ENCODE measurements at regions not wholly inside any gene's neighbourhood (a gene's known extent, or its start where the extent isn't known, plus 50 kb on each side); places are given as distances from the start of the nearest gene placed in this dataset.

DNA sequence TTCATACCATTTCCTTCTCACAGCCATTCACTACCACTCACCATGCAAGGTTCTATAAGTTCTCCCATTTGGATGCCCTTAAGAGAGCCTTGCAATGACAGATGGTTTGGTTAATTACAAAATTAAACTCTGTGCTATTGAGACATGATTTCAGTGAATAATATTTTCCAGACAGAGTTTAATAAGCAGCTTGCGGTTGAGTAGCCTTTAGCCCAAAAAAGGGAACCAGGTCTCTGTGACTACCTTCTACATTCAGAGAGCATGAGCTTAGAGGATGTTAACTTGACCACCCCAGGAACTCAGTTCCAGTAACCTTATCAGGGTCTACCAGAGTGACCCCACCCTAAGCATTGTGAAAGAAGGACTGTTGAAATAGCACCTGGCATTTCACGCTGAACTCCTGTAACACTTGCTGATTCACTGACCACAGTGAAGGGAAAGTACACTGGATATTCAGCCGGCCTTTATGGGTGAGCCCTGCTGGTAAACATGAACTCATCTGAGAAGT, 1173.1 kb upstream of the ZEB2 start:
- intact Hi-C loops (cut with micrococcal nuclease; ENCODE audit: unreplicated experiment) (no loop called here), in situ Hi-C loops (cut with HindIII; ENCODE audit: low pct_unique_long_range_greater_than_20kb, low sequenced_read_pairs) (no loop called here)
- POLR2A ChIA-PET: no interaction called here
- Histone ChIP-seq H3K27ac (ENCODE audit: low read length) (no peak overlapping the region), H3K36me3 (ENCODE audit: control insufficient read depth, insufficient read depth, low read length) (no peaks in the 10 kb centered on the region), H3K9me3 (ENCODE audit: control insufficient read depth, insufficient read depth, low read depth, low read length) (no peaks in the 10 kb centered on the region), H3K4me1 (ENCODE audit: control insufficient read depth, insufficient read depth, low read length) (no peaks in the 10 kb centered on the region), H3K27me3 (ENCODE audit: control insufficient read depth, insufficient read depth, low read length) (no peaks in the 10 kb centered on the region), H3K4me3 (ENCODE audit: low read depth in 2 of 2, low read length in 2 of 2) (no peak overlapping the region)
- BruUV-seq (replicated peaks): no TSS peak
- peak; percentile 18 for DNase-seq (ENCODE audit: low read depth, low spot score)
- CTCF ChIA-PET: no interaction called here
- TF ChIP-seq, protein P1, sequence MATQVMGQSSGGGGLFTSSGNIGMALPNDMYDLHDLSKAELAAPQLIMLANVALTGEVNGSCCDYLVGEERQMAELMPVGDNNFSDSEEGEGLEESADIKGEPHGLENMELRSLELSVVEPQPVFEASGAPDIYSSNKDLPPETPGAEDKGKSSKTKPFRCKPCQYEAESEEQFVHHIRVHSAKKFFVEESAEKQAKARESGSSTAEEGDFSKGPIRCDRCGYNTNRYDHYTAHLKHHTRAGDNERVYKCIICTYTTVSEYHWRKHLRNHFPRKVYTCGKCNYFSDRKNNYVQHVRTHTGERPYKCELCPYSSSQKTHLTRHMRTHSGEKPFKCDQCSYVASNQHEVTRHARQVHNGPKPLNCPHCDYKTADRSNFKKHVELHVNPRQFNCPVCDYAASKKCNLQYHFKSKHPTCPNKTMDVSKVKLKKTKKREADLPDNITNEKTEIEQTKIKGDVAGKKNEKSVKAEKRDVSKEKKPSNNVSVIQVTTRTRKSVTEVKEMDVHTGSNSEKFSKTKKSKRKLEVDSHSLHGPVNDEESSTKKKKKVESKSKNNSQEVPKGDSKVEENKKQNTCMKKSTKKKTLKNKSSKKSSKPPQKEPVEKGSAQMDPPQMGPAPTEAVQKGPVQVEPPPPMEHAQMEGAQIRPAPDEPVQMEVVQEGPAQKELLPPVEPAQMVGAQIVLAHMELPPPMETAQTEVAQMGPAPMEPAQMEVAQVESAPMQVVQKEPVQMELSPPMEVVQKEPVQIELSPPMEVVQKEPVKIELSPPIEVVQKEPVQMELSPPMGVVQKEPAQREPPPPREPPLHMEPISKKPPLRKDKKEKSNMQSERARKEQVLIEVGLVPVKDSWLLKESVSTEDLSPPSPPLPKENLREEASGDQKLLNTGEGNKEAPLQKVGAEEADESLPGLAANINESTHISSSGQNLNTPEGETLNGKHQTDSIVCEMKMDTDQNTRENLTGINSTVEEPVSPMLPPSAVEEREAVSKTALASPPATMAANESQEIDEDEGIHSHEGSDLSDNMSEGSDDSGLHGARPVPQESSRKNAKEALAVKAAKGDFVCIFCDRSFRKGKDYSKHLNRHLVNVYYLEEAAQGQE (IDR thresholded peaks at IDR 0.05; ENCODE audit: insufficient read depth in 1 of 2, low read depth in 2 of 2, low read length in 1 of 2): no peak
- no peak for TF ChIP-seq SIN3A (IDR thresholded peaks at IDR 0.05; ENCODE audit: borderline replicate concordance, insufficient read depth, low read depth, low read length)
- no peak for ATAC-seq

DNA sequence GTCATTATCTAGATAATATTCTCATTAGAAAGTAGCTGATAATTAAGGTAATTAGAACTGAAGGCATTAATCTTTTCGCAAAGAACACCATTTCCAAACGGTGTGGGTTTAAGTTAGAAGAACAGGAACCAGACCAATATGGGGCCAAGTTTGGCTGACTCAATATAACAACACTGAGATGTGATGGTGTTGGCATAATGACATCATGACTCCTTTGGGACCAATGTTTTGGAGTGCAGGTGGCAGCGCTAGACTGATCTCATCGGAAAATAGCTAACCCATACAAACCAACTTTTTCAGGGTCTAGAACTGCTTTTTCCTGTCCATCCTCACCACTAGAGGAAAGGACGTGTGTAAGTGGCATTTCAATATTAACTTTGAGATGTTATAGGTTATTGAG, 1171.7 kb upstream of the ZEB2 start:
- DNase-seq (ENCODE audit: low read depth, low spot score) (no peak), ATAC-seq (no peak)
- no peaks in the 10 kb centered on the region for H3K36me3 ChIP-seq (ENCODE audit: control insufficient read depth, insufficient read depth, low read length)
- H3K27ac ChIP-seq (ENCODE audit: low read length): no peak overlapping the region
- ChIA-PET CTCF (no interaction called here), POLR2A (no interaction called here)
- H3K4me3 ChIP-seq (ENCODE audit: low read depth in 2 of 2, low read length in 2 of 2): no peak overlapping the region
- no peaks in the 10 kb centered on the region for H3K27me3 ChIP-seq (ENCODE audit: control insufficient read depth, insufficient read depth, low read length)
- in situ Hi-C loops (cut with HindIII; ENCODE audit: low pct_unique_long_range_greater_than_20kb, low sequenced_read_pairs): no loop called here
- H3K9me3 ChIP-seq (ENCODE audit: control insufficient read depth, insufficient read depth, low read depth, low read length): no peaks in the 10 kb centered on the region
- TF ChIP-seq TCF7L2 (IDR thresholded peaks at IDR 0.05; ENCODE audit: low read depth, low read length): no peak
- TF ChIP-seq, protein P1 (IDR thresholded peaks at IDR 0.05; ENCODE audit: insufficient read depth in 1 of 2, low read depth in 2 of 2, low read length in 1 of 2): no peak
- TF ChIP-seq POLR2AphosphoS5 (IDR thresholded peaks at IDR 0.05; ENCODE audit: low read depth, low read length): no peak
- TF ChIP-seq, protein P2, sequence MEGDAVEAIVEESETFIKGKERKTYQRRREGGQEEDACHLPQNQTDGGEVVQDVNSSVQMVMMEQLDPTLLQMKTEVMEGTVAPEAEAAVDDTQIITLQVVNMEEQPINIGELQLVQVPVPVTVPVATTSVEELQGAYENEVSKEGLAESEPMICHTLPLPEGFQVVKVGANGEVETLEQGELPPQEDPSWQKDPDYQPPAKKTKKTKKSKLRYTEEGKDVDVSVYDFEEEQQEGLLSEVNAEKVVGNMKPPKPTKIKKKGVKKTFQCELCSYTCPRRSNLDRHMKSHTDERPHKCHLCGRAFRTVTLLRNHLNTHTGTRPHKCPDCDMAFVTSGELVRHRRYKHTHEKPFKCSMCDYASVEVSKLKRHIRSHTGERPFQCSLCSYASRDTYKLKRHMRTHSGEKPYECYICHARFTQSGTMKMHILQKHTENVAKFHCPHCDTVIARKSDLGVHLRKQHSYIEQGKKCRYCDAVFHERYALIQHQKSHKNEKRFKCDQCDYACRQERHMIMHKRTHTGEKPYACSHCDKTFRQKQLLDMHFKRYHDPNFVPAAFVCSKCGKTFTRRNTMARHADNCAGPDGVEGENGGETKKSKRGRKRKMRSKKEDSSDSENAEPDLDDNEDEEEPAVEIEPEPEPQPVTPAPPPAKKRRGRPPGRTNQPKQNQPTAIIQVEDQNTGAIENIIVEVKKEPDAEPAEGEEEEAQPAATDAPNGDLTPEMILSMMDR (IDR thresholded peaks at IDR 0.05): no peak
- TF ChIP-seq SIN3A (IDR thresholded peaks at IDR 0.05; ENCODE audit: borderline replicate concordance, insufficient read depth, low read depth, low read length): no peak
- intact Hi-C loops (cut with micrococcal nuclease; ENCODE audit: unreplicated experiment): no loop called here
- no peaks in the 10 kb centered on the region for H3K4me1 ChIP-seq (ENCODE audit: control insufficient read depth, insufficient read depth, low read length)
- BruUV-seq (replicated peaks): no TSS peak
